Pancreas (tissue), 10 donors: ENCODE measurements at regions not wholly inside any gene's neighbourhood (a gene's known extent, or its start where the extent isn't known, plus 50 kb on each side); places are given as distances from the start of the nearest gene placed in this dataset.
A peak's percentile ranks its signal among the peaks of the same experiment; 100 is the strongest.
"Not testable (repeated sequence)": the region's sequence is repeated elsewhere in the genome, so short reads cannot be mapped to it uniquely, and the experiment has no call there.

ENCODE experiments used
- ATAC-seq, 4 donors: fragments of 200-7000 bp; cut with Tn5 transposase; one replicate each; pipeline versions ENCODE4 v1.8.0 to v1.9.1; 2020; ENCODE audit warnings: mild to moderate bottlenecking in 4 of 4, moderate library complexity in 4 of 4
- DNase-seq, 6 donors: peaks; one replicate each; pipeline ENCODE4 v3.0.0-alpha.2; 2020
- FAIRE-seq: peaks from 2 replicates; lab custom pipeline; 2012; peaks lifted over from hg19 to GRCh38; lab: Jason Lieb, UNC
- H3K27ac ChIP-seq, 4 donors: fragments of 200-600 bp; sonication (generic); 1 replicate in 3 of 4; 2 replicates in 1 of 4; pipeline versions ENCODE4 v1.5.0 to v1.8.0; 2020
- H3K27me3 ChIP-seq, 4 donors: fragments of 200-600 bp; one replicate each; pipeline ENCODE4 v1.8.0; 2021
- H3K36me3 ChIP-seq, 3 donors: fragments of 200-600 bp; sonication (generic) in 1 of 3; one replicate each; pipeline versions ENCODE4 v1.5.0 to v1.8.0; 2020 to 2021
- H3K4me1 ChIP-seq, 3 donors: fragments of 200-600 bp; one replicate each; pipeline ENCODE4 v1.8.0; 2021
- H3K4me3 ChIP-seq, 4 donors: fragments of 200-600 bp; sonication (generic) in 2 of 4; one replicate each; pipeline versions ENCODE4 v1.5.0 to v1.8.0; 2020 to 2021
- H3K9me3 ChIP-seq, 4 donors: fragments of 200-600 bp; one replicate each; pipeline ENCODE4 v1.8.0; 2021
- CTCF ChIP-seq, 4 donors: fragments of 200-600 bp; sonication (generic) in 3 of 4; IDR thresholded peaks; one replicate each; pipeline versions ENCODE4 v1.5.0 to v1.8.0; 2021; ENCODE audit warnings: antibody characterized with exemption in 4 of 4
- whole genome bisulfite sequencing, 2 donors: extraction: QIAGEN DNeasy Blood & Tissue Kit; methylation state at CpG; one replicate each; pipeline ENCODE4 v1.1.7; 2013; 5-methylcytosine and 5-hydroxymethylcytosine counted together
- intact Hi-C, 3 donors: fragments of 100-400 bp; cut with DNase I; formaldehyde crosslinking; loops; one replicate each; pipeline versions ENCODE4 v1.11.1 to v1.14.2; 2022
- donor health status: healthy with polysubstance abuse.
- donor health status: DM: no; HTN: no; CAD: no; lungs with moderate emphysema.
- donor health status: DM: no; HTN: no; CAD: no.
- donor health status: control.
- donor health status: control.
- donor health status: Bipolar disorder and iron deficiency.
- donor health status: DM: yes; HTN: yes; CAD: no.
- donor health status: DM: no; HTN: no; CAD: no.
- donor health status: DM: no; HTN: no; CAD: no.
- donor health status: DM: yes; HTN: yes; CAD: no.

DNA sequence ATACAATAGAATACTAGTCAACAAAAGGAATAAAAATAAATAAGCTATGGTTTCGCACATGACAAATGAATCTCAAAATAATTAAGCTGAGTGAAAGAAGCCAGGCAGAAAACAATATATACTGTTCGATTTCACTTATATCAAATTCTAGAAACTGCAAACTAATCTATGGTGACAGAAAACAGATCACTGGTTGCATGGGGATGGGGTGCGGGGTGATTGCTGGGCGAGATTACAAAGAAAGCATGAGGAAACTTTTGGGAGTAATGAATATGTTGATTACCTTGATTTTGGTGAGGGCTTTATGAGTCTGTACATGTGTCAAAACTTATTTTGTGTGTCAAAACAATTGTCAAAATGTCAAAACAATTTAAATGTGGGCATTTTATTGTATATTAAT lies 135.6 kb downstream of the GPR85 start:
- ATAC-seq (no peak), DNase-seq (no peak), FAIRE-seq (no peak)
- no peaks in the 10 kb centered on the region for H3K36me3 ChIP-seq
- intact Hi-C loops = no loop called here
- WGBS, 2 donors = 73 to 80% methylated on average over 4 of the region's 4 CpGs
- no peaks in the 10 kb centered on the region for H3K9me3 ChIP-seq
- H3K4me1 ChIP-seq = no peaks in the 10 kb centered on the region
- no peak for TF ChIP-seq CTCF (IDR thresholded peaks at IDR 0.05)
- no peak overlapping the region for H3K4me3 ChIP-seq
- no peaks in the 10 kb centered on the region for H3K27me3 ChIP-seq
- H3K27ac ChIP-seq = no peak overlapping the region

DNA sequence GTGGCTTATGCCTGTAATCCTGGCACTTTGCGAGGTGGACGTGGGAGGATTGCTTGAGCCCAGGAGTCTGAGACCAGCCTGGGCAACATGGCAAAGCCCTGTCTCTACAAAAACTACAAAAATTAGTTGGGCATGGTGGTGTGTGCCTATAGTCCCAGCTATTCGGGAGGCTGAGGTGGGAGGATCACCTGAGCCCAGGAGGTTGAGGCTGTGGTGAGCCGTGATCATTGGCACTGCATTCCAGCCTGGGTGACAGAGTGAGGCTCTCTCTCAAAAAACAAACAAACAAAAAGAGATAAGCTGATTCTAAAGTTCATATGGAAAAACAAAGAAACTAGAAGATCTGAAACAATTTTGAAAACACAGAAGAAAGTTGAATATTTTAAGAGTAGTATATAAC lies 136.9 kb downstream of the GPR85 start:
- intact Hi-C loops, H3K4me1 ChIP-seq, H3K36me3 ChIP-seq, DNase-seq, H3K4me3 ChIP-seq, FAIRE-seq, H3K27ac ChIP-seq, H3K9me3 ChIP-seq, H3K27me3 ChIP-seq, ATAC-seq: not testable (repeated sequence)
- WGBS, 2 donors = 59 to 62% methylated on average over 4 of the region's 4 CpGs

- FAIRE-seq = no peak
Observed at GRCh38 chr7:112946350-112946749, 140.3 kb downstream of the GPR85 start.

DNA sequence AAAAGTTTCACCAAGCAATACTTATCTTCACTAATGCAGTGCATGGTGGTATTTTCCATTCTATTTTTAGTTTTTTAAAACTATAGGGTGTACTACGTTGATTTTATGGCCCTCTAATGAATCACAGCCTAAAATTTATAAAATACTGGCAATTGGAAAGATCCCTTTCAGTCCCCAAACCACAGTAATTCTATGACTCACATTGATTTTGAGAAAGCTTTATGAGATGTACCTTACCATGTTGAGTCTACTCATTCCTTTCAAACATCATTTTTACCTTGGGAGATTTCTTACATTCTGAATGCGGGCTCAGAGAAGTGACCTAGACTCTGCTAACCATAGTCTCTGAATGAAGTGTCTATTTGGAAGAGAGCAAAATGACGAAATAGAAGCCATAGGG lies 141.6 kb downstream of the GPR85 start:
- intact Hi-C loops = no loop called here
- H3K4me3 ChIP-seq = no peak overlapping the region
- H3K27ac ChIP-seq = no peak overlapping the region
- no peak for ATAC-seq
- no peaks in the 10 kb centered on the region for H3K36me3 ChIP-seq
- no peaks in the 10 kb centered on the region for H3K27me3 ChIP-seq
- no peak for DNase-seq
- FAIRE-seq = no peak
- no peak for TF ChIP-seq CTCF (IDR thresholded peaks at IDR 0.05)
- 74 to 87% methylated on average over 3 of the region's 3 CpGs for WGBS, 2 donors
- no peaks in the 10 kb centered on the region for H3K9me3 ChIP-seq
- no peaks in the 10 kb centered on the region for H3K4me1 ChIP-seq

More at GRCh38 chr7:112946350-112946749, 140.3 kb downstream of the GPR85 start:
- intact Hi-C loops = no loop called here
- H3K36me3 ChIP-seq = no peaks in the 10 kb centered on the region
- TF ChIP-seq CTCF (IDR thresholded peaks at IDR 0.05) = no peak
- WGBS, 2 donors = 82 to 83% methylated on average over 2 of the region's 2 CpGs
- H3K9me3 ChIP-seq = no peaks in the 10 kb centered on the region
- no peaks in the 10 kb centered on the region for H3K4me1 ChIP-seq
- DNase-seq = no peak
- no peak overlapping the region for H3K27ac ChIP-seq
- H3K27me3 ChIP-seq = no peaks in the 10 kb centered on the region
- ATAC-seq = no peak
- H3K4me3 ChIP-seq = no peak overlapping the region

DNA sequence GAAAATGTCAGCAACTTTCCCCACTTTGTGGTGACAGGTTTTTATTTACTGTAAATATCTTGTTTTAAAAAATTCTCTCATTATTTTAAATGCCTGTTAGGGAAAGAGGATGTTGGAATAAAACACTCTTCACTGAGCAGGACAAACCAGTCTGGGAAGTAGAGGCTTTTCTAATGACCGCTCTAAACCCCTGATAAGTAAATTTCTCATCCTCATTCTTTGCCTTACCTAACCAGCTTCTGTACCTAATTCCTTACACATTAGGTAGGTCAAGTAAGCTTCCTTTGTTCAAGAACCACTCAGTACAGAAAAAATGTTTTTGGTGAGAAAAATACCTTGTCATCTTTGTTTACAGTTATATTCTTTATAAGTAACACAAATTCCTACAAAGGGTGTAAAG lies 143.6 kb downstream of the GPR85 start:
- Histone ChIP-seq H3K36me3 (no peaks in the 10 kb centered on the region), H3K27me3 (no peaks in the 10 kb centered on the region), H3K27ac (no peak overlapping the region), H3K4me3 (no peak overlapping the region), H3K9me3 (no peaks in the 10 kb centered on the region), H3K4me1 (peaks cover 0 to 5% (median 0%) of the 10 kb centered on the region in 3 donors)
- DNase-seq (no peak), ATAC-seq (no peak), FAIRE-seq (no peak)
- 78 to 91% methylated on average over 1 of the region's 1 CpG for WGBS, 2 donors
- TF ChIP-seq CTCF (IDR thresholded peaks at IDR 0.05) = no peak
- intact Hi-C loops = no loop called here

GRCh38 chr7:112942125-112942524 lies 144.5 kb downstream of the GPR85 start:
- 84 to 88% methylated on average over 6 of the region's 6 CpGs for WGBS, 2 donors
- FAIRE-seq = peak; percentile 96
- H3K4me1 ChIP-seq, DNase-seq, H3K27ac ChIP-seq, H3K27me3 ChIP-seq, intact Hi-C loops, H3K36me3 ChIP-seq, H3K4me3 ChIP-seq, H3K9me3 ChIP-seq, ATAC-seq: not testable (repeated sequence)
